ENCODE measurements at regions not wholly inside any gene's neighbourhood (a gene's known extent, or its start where the extent isn't known, plus 50 kb on each side); places are given as distances from the start of the nearest gene placed in this dataset.
A peak's percentile ranks its signal among the peaks of the same experiment; 100 is the strongest.
"Not testable (repeated sequence)": the region's sequence is repeated elsewhere in the genome, so short reads cannot be mapped to it uniquely, and the experiment has no call there.

- no peak for DNase-seq
Observed at GRCh38 chr7:66542528-66543269, 86.0 kb upstream of the KCTD7 start.

- DNase-seq, result no peak
Observed at GRCh38 chr7:66549466-66549865, 79.2 kb upstream of the KCTD7 start.

- DNase-seq, result no peak
Observed at GRCh38 chr7:66553001-66553400, 75.7 kb upstream of the KCTD7 start.

- not testable (repeated sequence) for DNase-seq
Observed at GRCh38 chr7:66553675-66554074, 75.0 kb upstream of the KCTD7 start.

GRCh38 chr7:66554291-66554690 is 74.4 kb upstream of the KCTD7 start:
- not testable (repeated sequence) for DNase-seq

- not testable (repeated sequence) for DNase-seq
Observed at GRCh38 chr7:66554842-66555430, 73.7 kb upstream of the KCTD7 start.

- no peak for DNase-seq
Observed at GRCh38 chr7:66556177-66556548, 72.5 kb upstream of the KCTD7 start.

- DNase-seq, result no peak
Observed at GRCh38 chr7:66556549-66557213, 72.0 kb upstream of the KCTD7 start.

GRCh38 chr7:66557214-66558200 is 71.2 kb upstream of the KCTD7 start:
- peak; percentile 51 to 75 for DNase-seq

- DNase-seq, result no peak
Observed at GRCh38 chr7:66558201-66558641, 70.5 kb upstream of the KCTD7 start.

GRCh38 chr7:66558660-66559465 is 69.8 kb upstream of the KCTD7 start:
- no peak for DNase-seq

- no peak for DNase-seq
Observed at GRCh38 chr7:66564045-66564444, 64.6 kb upstream of the KCTD7 start.

GRCh38 chr7:66570179-66570578 is 58.5 kb upstream of the KCTD7 start:
- not testable (repeated sequence) for DNase-seq

- DNase-seq, result no peak
Observed at GRCh38 chr7:66571568-66571967, 57.1 kb upstream of the KCTD7 start.

GRCh38 chr7:66573782-66574495 is 54.7 kb upstream of the KCTD7 start:
- not testable (repeated sequence) for DNase-seq

GRCh38 chr7:66574768-66575167 is 53.9 kb upstream of the KCTD7 start:
- not testable (repeated sequence) for DNase-seq

GRCh38 chr7:66575398-66575797 is 53.3 kb upstream of the KCTD7 start:
- DNase-seq, result no peak

- DNase-seq, result no peak
Observed at GRCh38 chr7:66576646-66577045, 52.0 kb upstream of the KCTD7 start.
